H1 (cell line): ENCODE measurements at regions not wholly inside any gene's neighbourhood (a gene's known extent, or its start where the extent isn't known, plus 50 kb on each side); places are given as distances from the start of the nearest gene placed in this dataset.

ENCODE experiments used
- CHD1 ChIP-seq: IDR thresholded peaks from 2 replicates; pipeline ENCODE4 v1.6.1; 2012; ENCODE audit warnings: low read depth, low read length, improper control_type of control experiment
- HDAC6 ChIP-seq: IDR thresholded peaks from one replicate; pipeline ENCODE4 v1.7.1; 2012; ENCODE audit warnings: low read depth, mild to moderate bottlenecking, inconsistent platforms, low read length, moderate library complexity
- RAD21 ChIP-seq, 2 experiments: IDR thresholded peaks in 1 of 2; conservative IDR thresholded peaks in 1 of 2; 2 replicates each; pipeline ENCODE4 v1.6.1; 2011; ENCODE audit warnings: low read depth in 2 of 2, low read length in 2 of 2, improper control_type of control experiment in 1 of 2, inconsistent platforms in 1 of 2, mild to moderate bottlenecking in 1 of 2, moderate library complexity in 1 of 2
- TEAD4 ChIP-seq: IDR thresholded peaks from 2 replicates; pipeline ENCODE4 v1.6.1; 2012; ENCODE audit warnings: low read depth, low read length, inconsistent platforms, mixed read lengths

DNA sequence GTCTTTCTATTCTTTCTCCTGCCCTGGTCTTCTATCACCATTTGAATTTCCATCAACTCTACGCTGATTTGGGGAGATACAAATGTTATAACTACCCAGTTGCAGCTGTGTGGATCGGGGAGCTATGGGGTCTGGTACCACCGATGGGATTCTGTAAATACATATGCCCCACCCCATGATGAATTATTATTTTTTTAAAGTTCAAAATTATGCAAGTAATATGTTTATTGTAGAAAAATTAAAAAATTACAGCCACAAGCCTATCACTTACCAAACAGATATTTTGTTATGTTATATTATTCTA, 52.4 kb upstream of the CLMP start:
- TF ChIP-seq RAD21 (IDR thresholded peaks at IDR 0.05 in 1 of 2, conservative IDR thresholded peaks at IDR 0.05 in 1 of 2; ENCODE audit: low read depth in 2 of 2, low read length in 2 of 2) (no peak), TEAD4 (no peak), HDAC6 (no peak), CHD1 (no peak)
